ENCODE measurements at regions not wholly inside any gene's neighbourhood (a gene's known extent, or its start where the extent isn't known, plus 50 kb on each side); places are given as distances from the start of the nearest gene placed in this dataset.

- no peak for DNase-seq
Observed at GRCh38 chr9:18410983-18411382, 63.0 kb upstream of the ADAMTSL1 start.

GRCh38 chr9:18421391-18421790 lies 52.6 kb upstream of the ADAMTSL1 start:
- DNase-seq = no peak

- DNase-seq = no peak
Observed at GRCh38 chr9:18422296-18423036, 51.5 kb upstream of the ADAMTSL1 start.

- no peak for DNase-seq
Observed at GRCh38 chr9:18423791-18424531, 50.0 kb upstream of the ADAMTSL1 start.
